T-helper 17 cell (primary cell): ENCODE measurements at regions not wholly inside any gene's neighbourhood (a gene's known extent, or its start where the extent isn't known, plus 50 kb on each side); places are given as distances from the start of the nearest gene placed in this dataset.
"Not testable (repeated sequence)": the region's sequence is repeated elsewhere in the genome, so short reads cannot be mapped to it uniquely, and the experiment has no call there.

Source experiments
- ATAC-seq: fragments of 150-1000 bp; cut with Tn5 transposase; 2 replicates; pipeline ENCODE4 v1.10.0; 2021; ENCODE audit warnings: mild to moderate bottlenecking, moderate library complexity
- DNase-seq, 3 donors: peaks; one replicate each; pipeline versions ENCODE4 v3.0.0 to v3.0.0-alpha.2; 2020 to 2021
- H3K9me3 ChIP-seq: one replicate; pipeline ENCODE4 v1.7.0; 2013; ENCODE audit warnings: low read length, mild to moderate bottlenecking; ENCODE audit not compliant: control insufficient read depth, poor library complexity, severe bottlenecking
- H3K27ac Mint-ChIP-seq: one replicate; pipeline ENCODE4 v1.8.0; 2022; ENCODE audit warnings: mild to moderate bottlenecking, moderate library complexity, mixed read lengths
- H3K27me3 Mint-ChIP-seq: one replicate; pipeline ENCODE4 v1.8.0; 2022; ENCODE audit warnings: mixed read lengths
- H3K36me3 Mint-ChIP-seq: one replicate; pipeline ENCODE4 v1.8.0; 2022; ENCODE audit warnings: low read depth, mixed read lengths
- H3K4me1 Mint-ChIP-seq: one replicate; pipeline ENCODE4 v1.8.0; 2022; ENCODE audit warnings: mild to moderate bottlenecking, mixed read lengths
- H3K4me3 Mint-ChIP-seq: one replicate; pipeline ENCODE4 v1.8.0; 2022; ENCODE audit warnings: mild to moderate bottlenecking, moderate library complexity, mixed read lengths

GRCh38 chr2:175597286-175597685 lies 404.8 kb downstream of the LNPK start:
- H3K4me3 Mint-ChIP-seq = no peak overlapping the region
- no peaks in the 10 kb centered on the region for H3K9me3 ChIP-seq
- no peak overlapping the region for H3K27ac Mint-ChIP-seq
- DNase-seq (no peak), ATAC-seq (no peak)
- H3K36me3 Mint-ChIP-seq = no peaks in the 10 kb centered on the region
- no peaks in the 10 kb centered on the region for H3K4me1 Mint-ChIP-seq
- H3K27me3 Mint-ChIP-seq = peaks cover 10% of the 10 kb centered on the region

GRCh38 chr2:175595139-175595538 lies 406.9 kb downstream of the LNPK start:
- H3K36me3 Mint-ChIP-seq = no peaks in the 10 kb centered on the region
- H3K4me1 Mint-ChIP-seq = no peaks in the 10 kb centered on the region
- H3K27ac Mint-ChIP-seq = no peak overlapping the region
- H3K9me3 ChIP-seq = no peaks in the 10 kb centered on the region
- peaks cover 10% of the 10 kb centered on the region for H3K27me3 Mint-ChIP-seq
- no peak for DNase-seq
- ATAC-seq = no peak
- H3K4me3 Mint-ChIP-seq = no peak overlapping the region

- DNase-seq, H3K27ac Mint-ChIP-seq, H3K9me3 ChIP-seq, H3K27me3 Mint-ChIP-seq, H3K4me3 Mint-ChIP-seq, H3K4me1 Mint-ChIP-seq, ATAC-seq, H3K36me3 Mint-ChIP-seq: not testable (repeated sequence)
Measured at GRCh38 chr2:175593686-175594525, 408.2 kb downstream of the LNPK start.

GRCh38 chr2:175588213-175588612 lies 406.7 kb upstream of the ATP5MC3 start:
- H3K4me1 Mint-ChIP-seq, H3K4me3 Mint-ChIP-seq, ATAC-seq, H3K27me3 Mint-ChIP-seq, H3K9me3 ChIP-seq, H3K36me3 Mint-ChIP-seq, H3K27ac Mint-ChIP-seq, DNase-seq: not testable (repeated sequence)

- H3K4me1 Mint-ChIP-seq = no peaks in the 10 kb centered on the region
- H3K9me3 ChIP-seq = no peaks in the 10 kb centered on the region
- no peak for ATAC-seq
- no peak overlapping the region for H3K27ac Mint-ChIP-seq
- H3K4me3 Mint-ChIP-seq = no peak overlapping the region
- DNase-seq = no peak
- no peaks in the 10 kb centered on the region for H3K36me3 Mint-ChIP-seq
- H3K27me3 Mint-ChIP-seq = peaks cover 3% of the 10 kb centered on the region
Measured at GRCh38 chr2:175585496-175585895, 404.0 kb upstream of the ATP5MC3 start.

GRCh38 chr2:175580652-175581051 lies 399.1 kb upstream of the ATP5MC3 start:
- Mint-ChIP-seq H3K27me3 (peaks cover 23% of the 10 kb centered on the region), H3K4me1 (no peaks in the 10 kb centered on the region), H3K27ac (no peak overlapping the region), H3K4me3 (no peak overlapping the region), H3K36me3 (no peaks in the 10 kb centered on the region)
- no peaks in the 10 kb centered on the region for H3K9me3 ChIP-seq
- ATAC-seq (no peak), DNase-seq (no peak)

- no peaks in the 10 kb centered on the region for H3K9me3 ChIP-seq
- H3K36me3 Mint-ChIP-seq = no peaks in the 10 kb centered on the region
- peaks cover 3% of the 10 kb centered on the region for H3K4me1 Mint-ChIP-seq
- ATAC-seq (no peak), DNase-seq (no peak)
- H3K4me3 Mint-ChIP-seq = no peak overlapping the region
- peaks cover 24% of the 10 kb centered on the region for H3K27me3 Mint-ChIP-seq
- H3K27ac Mint-ChIP-seq = no peak overlapping the region
Measured at GRCh38 chr2:175579646-175580045, 398.1 kb upstream of the ATP5MC3 start.

- no peak for DNase-seq
- peaks cover 3% of the 10 kb centered on the region for H3K4me1 Mint-ChIP-seq
- no peaks in the 10 kb centered on the region for H3K36me3 Mint-ChIP-seq
- H3K27me3 Mint-ChIP-seq = peaks cover 31% of the 10 kb centered on the region
- no peak overlapping the region for H3K27ac Mint-ChIP-seq
- no peaks in the 10 kb centered on the region for H3K9me3 ChIP-seq
- H3K4me3 Mint-ChIP-seq = no peak overlapping the region
- no peak for ATAC-seq
Measured at GRCh38 chr2:175577368-175577970, 396.0 kb upstream of the ATP5MC3 start.

GRCh38 chr2:175576875-175577274 lies 395.4 kb upstream of the ATP5MC3 start:
- Mint-ChIP-seq H3K27me3 (peaks cover 31% of the 10 kb centered on the region), H3K4me1 (peaks cover 3% of the 10 kb centered on the region), H3K4me3 (no peak overlapping the region), H3K27ac (no peak overlapping the region), H3K36me3 (no peaks in the 10 kb centered on the region)
- no peak for ATAC-seq
- no peaks in the 10 kb centered on the region for H3K9me3 ChIP-seq
- DNase-seq = no peak

GRCh38 chr2:175576270-175576669 lies 394.8 kb upstream of the ATP5MC3 start:
- Mint-ChIP-seq H3K27me3 (peaks cover 31% of the 10 kb centered on the region), H3K36me3 (no peaks in the 10 kb centered on the region), H3K4me3 (no peak overlapping the region), H3K4me1 (peaks cover 3% of the 10 kb centered on the region), H3K27ac (no peak overlapping the region)
- no peak for ATAC-seq
- DNase-seq = no peak
- H3K9me3 ChIP-seq = no peaks in the 10 kb centered on the region

- H3K36me3 Mint-ChIP-seq = no peaks in the 10 kb centered on the region
- peaks cover 3% of the 10 kb centered on the region for H3K4me1 Mint-ChIP-seq
- no peaks in the 10 kb centered on the region for H3K9me3 ChIP-seq
- H3K27me3 Mint-ChIP-seq = peaks cover 30% of the 10 kb centered on the region
- DNase-seq (no peak), ATAC-seq (no peak)
- no peak overlapping the region for H3K4me3 Mint-ChIP-seq
- no peak overlapping the region for H3K27ac Mint-ChIP-seq
Measured at GRCh38 chr2:175575346-175576258, 394.1 kb upstream of the ATP5MC3 start.

GRCh38 chr2:175574069-175574468 lies 392.6 kb upstream of the ATP5MC3 start:
- H3K4me3 Mint-ChIP-seq = no peak overlapping the region
- peaks cover 23% of the 10 kb centered on the region for H3K27me3 Mint-ChIP-seq
- H3K4me1 Mint-ChIP-seq = peaks cover 3% of the 10 kb centered on the region
- no peaks in the 10 kb centered on the region for H3K9me3 ChIP-seq
- H3K36me3 Mint-ChIP-seq = no peaks in the 10 kb centered on the region
- ATAC-seq (no peak), DNase-seq (no peak)
- no peak overlapping the region for H3K27ac Mint-ChIP-seq

GRCh38 chr2:175571078-175571653 lies 389.7 kb upstream of the ATP5MC3 start:
- Mint-ChIP-seq H3K4me1 (peaks cover 3% of the 10 kb centered on the region), H3K27ac (no peak overlapping the region), H3K4me3 (no peak overlapping the region), H3K27me3 (peaks cover 15% of the 10 kb centered on the region), H3K36me3 (peaks cover 2% of the 10 kb centered on the region)
- no peaks in the 10 kb centered on the region for H3K9me3 ChIP-seq
- ATAC-seq (no peak), DNase-seq (no peak)
